Stomach (tissue), 8 donors: ENCODE measurements at regions not wholly inside any gene's neighbourhood (a gene's known extent, or its start where the extent isn't known, plus 50 kb on each side); places are given as distances from the start of the nearest gene placed in this dataset.
"Not testable (repeated sequence)": the region's sequence is repeated elsewhere in the genome, so short reads cannot be mapped to it uniquely, and the experiment has no call there.

Experiments
- DNase-seq, 2 donors: peaks; one replicate each; pipeline versions ENCODE4 v3.0.0 to v3.0.0-alpha.2; 2013 to 2019
- H3K27ac ChIP-seq, 5 donors: fragments of 200-600 bp in 4 of 5; sonication (generic) in 4 of 5; one replicate each; pipeline ENCODE4 v1.5.1; 2013 to 2019; ENCODE audit warnings: mild to moderate bottlenecking in 1 of 5, moderate library complexity in 1 of 5
- H3K27me3 ChIP-seq, 3 donors: fragments of 200-600 bp; sonication (generic); one replicate each; pipeline ENCODE4 v1.5.1; 2017 to 2019; ENCODE audit warnings: mixed run types in 1 of 3
- H3K36me3 ChIP-seq, 4 donors: fragments of 200-600 bp; sonication (generic); 1 replicate in 3 of 4; 2 replicates in 1 of 4; pipeline ENCODE4 v1.5.1; 2016 to 2019
- H3K4me1 ChIP-seq, 4 donors: fragments of 200-600 bp; sonication (generic); one replicate each; pipeline ENCODE4 v1.5.1; 2016 to 2019
- H3K4me3 ChIP-seq, 4 donors: fragments of 200-600 bp; sonication (generic) in 3 of 4; one replicate each; pipeline ENCODE4 v1.5.1; 2016 to 2019; ENCODE audit warnings: mild to moderate bottlenecking in 1 of 4
- H3K9me3 ChIP-seq, 4 donors: fragments of 200-600 bp; sonication (generic); one replicate each; pipeline ENCODE4 v1.5.1; 2016 to 2019
- EP300 ChIP-seq: sonication (generic); formaldehyde crosslinking; IDR thresholded peaks from one replicate; pipeline ENCODE4 v1.6.1; 2017; ENCODE audit warnings: antibody characterized with exemption
- POLR2A ChIP-seq, 4 donors: fragments of 450-650 bp; IDR thresholded peaks; one replicate each; pipeline ENCODE4 v1.6.1; 2016; ENCODE audit warnings: antibody characterized with exemption in 4 of 4, control low read depth in 2 of 4, mild to moderate bottlenecking in 1 of 4, moderate library complexity in 1 of 4
- POLR2AphosphoS5 ChIP-seq, 3 donors: sonication (generic); formaldehyde crosslinking; IDR thresholded peaks; one replicate each; pipeline ENCODE4 v1.6.1; 2016; ENCODE audit warnings: antibody characterized with exemption in 3 of 3
- WGBS, 5 donors: extraction: QIAGEN DNeasy Blood & Tissue Kit in 3 of 5; methylation state at CpG; one replicate each; pipeline versions ENCODE4 v1.1.5 to v1.1.7; 2013 to 2018; 5-methylcytosine and 5-hydroxymethylcytosine counted together
- intact Hi-C: fragments of 100-400 bp; cut with DNase I; formaldehyde crosslinking; loops from one replicate; pipeline ENCODE4 v1.15.1; 2023; ENCODE audit warnings: low total_unique reads
- TF ChIP-seq, protein P1 (sequence below), 7 experiments: fragments of 450-650 bp in 4 of 7; fragments of 200-600 bp in 3 of 7; sonication (generic) in 3 of 7; IDR thresholded peaks; one replicate each; pipeline ENCODE4 v1.5.1; 2016 to 2019; ENCODE audit warnings: antibody characterized with exemption in 7 of 7, control low read depth in 2 of 7, mild to moderate bottlenecking in 1 of 7
- donor health status: healthy with polysubstance abuse.
- donor health status: Bipolar disorder and iron deficiency.
- donor health status: healthy.

DNA sequence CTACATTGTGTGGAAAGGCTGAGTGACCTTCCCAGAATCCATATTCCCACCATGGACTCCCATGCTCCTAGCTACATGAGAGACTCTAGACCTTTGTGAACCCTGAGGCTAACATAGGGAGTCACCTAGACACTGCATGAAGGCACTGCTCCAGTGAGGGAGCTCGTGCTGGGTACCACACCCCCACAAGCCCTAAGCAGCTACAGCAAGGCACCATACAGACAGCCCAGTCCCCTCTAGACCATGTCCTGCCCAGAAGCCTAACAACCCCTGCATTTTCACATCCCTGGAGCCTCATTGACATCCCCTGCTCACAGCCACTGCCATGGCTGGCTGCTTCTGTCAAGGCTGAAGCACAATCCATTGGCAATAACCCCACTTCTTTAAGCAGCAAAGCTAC is 176.5 kb upstream of the CTNND2 start:
- no peak for DNase-seq
- H3K36me3 ChIP-seq, result no peaks in the 10 kb centered on the region
- intact Hi-C loops, result no loop called here
- H3K9me3 ChIP-seq, result peaks cover 0 to 37% (median 15%) of the 10 kb centered on the region in 4 donors
- H3K27ac ChIP-seq, result no peak overlapping the region
- TF ChIP-seq POLR2AphosphoS5 (IDR thresholded peaks at IDR 0.05) (no peak), POLR2A (IDR thresholded peaks at IDR 0.05) (no peak), EP300 (no peak)
- TF ChIP-seq, protein P1, sequence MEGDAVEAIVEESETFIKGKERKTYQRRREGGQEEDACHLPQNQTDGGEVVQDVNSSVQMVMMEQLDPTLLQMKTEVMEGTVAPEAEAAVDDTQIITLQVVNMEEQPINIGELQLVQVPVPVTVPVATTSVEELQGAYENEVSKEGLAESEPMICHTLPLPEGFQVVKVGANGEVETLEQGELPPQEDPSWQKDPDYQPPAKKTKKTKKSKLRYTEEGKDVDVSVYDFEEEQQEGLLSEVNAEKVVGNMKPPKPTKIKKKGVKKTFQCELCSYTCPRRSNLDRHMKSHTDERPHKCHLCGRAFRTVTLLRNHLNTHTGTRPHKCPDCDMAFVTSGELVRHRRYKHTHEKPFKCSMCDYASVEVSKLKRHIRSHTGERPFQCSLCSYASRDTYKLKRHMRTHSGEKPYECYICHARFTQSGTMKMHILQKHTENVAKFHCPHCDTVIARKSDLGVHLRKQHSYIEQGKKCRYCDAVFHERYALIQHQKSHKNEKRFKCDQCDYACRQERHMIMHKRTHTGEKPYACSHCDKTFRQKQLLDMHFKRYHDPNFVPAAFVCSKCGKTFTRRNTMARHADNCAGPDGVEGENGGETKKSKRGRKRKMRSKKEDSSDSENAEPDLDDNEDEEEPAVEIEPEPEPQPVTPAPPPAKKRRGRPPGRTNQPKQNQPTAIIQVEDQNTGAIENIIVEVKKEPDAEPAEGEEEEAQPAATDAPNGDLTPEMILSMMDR (IDR thresholded peaks at IDR 0.05), result no peak
- H3K27me3 ChIP-seq, result no peaks in the 10 kb centered on the region
- H3K4me3 ChIP-seq, result no peak overlapping the region
- no peaks in the 10 kb centered on the region for H3K4me1 ChIP-seq
- 28 to 83% (median 44%) methylated on average over 1 of the region's 1 CpG for WGBS, 5 donors

DNA sequence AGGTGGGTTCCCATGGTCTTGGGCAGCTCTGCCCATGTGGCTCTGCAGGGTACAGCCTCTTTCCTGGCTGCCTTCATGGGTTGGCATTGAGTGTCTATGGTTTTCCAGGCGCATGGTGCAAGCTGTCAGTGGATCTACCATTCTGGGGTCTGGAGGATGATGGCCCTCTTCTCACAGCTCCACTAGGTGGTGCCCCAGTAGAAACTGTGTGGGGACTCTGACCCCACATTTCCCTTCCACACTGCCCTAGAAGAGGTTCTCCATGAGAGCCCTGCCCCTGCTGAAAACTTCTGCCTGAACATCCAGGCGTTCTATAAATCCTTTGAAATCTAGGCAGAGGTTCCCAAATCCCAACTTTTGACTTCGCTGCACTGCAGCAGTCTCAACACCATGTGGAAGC is 174.0 kb upstream of the CTNND2 start:
- peaks cover 0 to 37% (median 15%) of the 10 kb centered on the region in 4 donors for H3K9me3 ChIP-seq
- intact Hi-C loops, H3K36me3 ChIP-seq, H3K4me3 ChIP-seq, H3K27ac ChIP-seq, H3K27me3 ChIP-seq, DNase-seq, H3K4me1 ChIP-seq: not testable (repeated sequence)
- 83 to 91% (median 85%) methylated on average over 3 of the region's 3 CpGs for WGBS, 5 donors

DNA sequence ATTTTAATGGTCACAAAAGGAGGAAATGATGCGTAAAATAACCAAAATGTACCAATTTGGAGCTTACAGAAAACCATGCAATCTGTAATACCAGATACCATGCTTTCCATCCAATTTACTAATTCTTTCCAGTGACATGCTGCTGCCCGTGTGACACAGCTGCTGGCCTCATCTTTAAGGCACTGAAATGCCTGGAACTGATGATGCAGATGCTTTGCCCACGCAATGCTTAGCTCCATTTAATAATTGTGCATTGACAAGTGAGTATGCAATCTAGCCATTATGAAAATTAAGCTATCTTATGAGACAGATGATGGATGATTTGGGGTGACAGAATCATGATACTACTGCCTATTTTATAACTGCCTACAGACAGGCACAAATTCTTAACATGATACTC is 169.2 kb upstream of the CTNND2 start:
- Histone ChIP-seq H3K27ac (no peak overlapping the region), H3K4me1 (no peaks in the 10 kb centered on the region), H3K4me3 (no peak overlapping the region), H3K36me3 (no peaks in the 10 kb centered on the region), H3K9me3 (peaks cover 0 to 4% (median 0%) of the 10 kb centered on the region in 4 donors), H3K27me3 (no peaks in the 10 kb centered on the region)
- TF ChIP-seq EP300 (no peak), POLR2AphosphoS5 (IDR thresholded peaks at IDR 0.05) (no peak), POLR2A (IDR thresholded peaks at IDR 0.05) (no peak)
- TF ChIP-seq, protein P1 (IDR thresholded peaks at IDR 0.05), result no peak
- WGBS, 5 donors, result 45 to 78% (median 53%) methylated on average over 3 of the region's 3 CpGs
- intact Hi-C loops, result no loop called here
- peak in 1 of 2 donors; percentile 25 for DNase-seq

DNA sequence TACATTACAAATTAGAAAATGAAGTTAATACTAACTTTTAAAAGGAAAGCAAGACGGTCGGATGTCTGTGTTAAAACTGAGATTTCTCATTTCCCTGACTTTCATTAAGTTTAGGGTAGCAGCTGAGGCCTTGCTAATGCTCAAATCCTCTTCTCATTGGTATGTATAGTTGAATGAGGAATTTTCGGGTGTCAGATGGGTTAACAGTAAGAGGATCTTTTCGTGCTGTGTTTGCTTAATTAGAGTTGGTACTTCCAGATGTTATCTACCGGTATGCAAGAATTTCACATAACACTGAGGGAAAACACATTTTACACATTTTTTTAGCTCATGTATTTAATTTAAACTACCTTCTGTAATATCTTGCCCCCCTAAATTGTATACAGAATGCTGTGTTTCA is 168.2 kb upstream of the CTNND2 start:
- TF ChIP-seq, protein P1 (IDR thresholded peaks at IDR 0.05), result no peak
- no peak for TF ChIP-seq POLR2AphosphoS5 (IDR thresholded peaks at IDR 0.05)
- TF ChIP-seq EP300, result no peak
- TF ChIP-seq POLR2A (IDR thresholded peaks at IDR 0.05), result no peak
- Histone ChIP-seq H3K9me3 (peaks cover 0 to 2% (median 0%) of the 10 kb centered on the region in 4 donors), H3K4me1 (no peaks in the 10 kb centered on the region), H3K27me3 (no peaks in the 10 kb centered on the region), H3K4me3 (no peak overlapping the region), H3K27ac (no peak overlapping the region), H3K36me3 (no peaks in the 10 kb centered on the region)
- 49 to 58% (median 54%) methylated on average over 5 of the region's 5 CpGs for WGBS, 5 donors
- intact Hi-C loops, result no loop called here
- DNase-seq, result no peak

DNA sequence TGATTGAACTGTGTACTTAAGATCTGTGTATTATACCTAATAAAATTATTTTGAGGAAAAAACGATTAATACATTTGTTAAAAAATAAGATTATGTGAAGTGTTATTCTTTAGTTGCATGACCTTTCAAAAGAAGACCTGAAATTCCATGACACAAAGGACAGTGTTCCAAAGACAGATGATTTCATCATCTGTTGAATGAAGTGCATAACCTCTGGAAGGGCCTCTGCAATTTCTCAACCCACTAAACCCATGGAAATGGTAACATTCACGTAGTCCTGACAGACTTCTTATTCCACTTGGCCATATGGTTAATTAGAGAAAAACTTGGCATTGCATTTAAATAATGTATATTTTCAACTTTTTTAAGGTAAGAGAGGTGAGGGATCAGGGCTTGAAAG is 167.2 kb upstream of the CTNND2 start:
- H3K4me1 ChIP-seq, result no peaks in the 10 kb centered on the region
- no peaks in the 10 kb centered on the region for H3K36me3 ChIP-seq
- intact Hi-C loops, result no loop called here
- no peak for DNase-seq
- H3K27ac ChIP-seq, result no peak overlapping the region
- WGBS, 5 donors, result 50 to 80% (median 72%) methylated on average over 2 of the region's 2 CpGs
- H3K4me3 ChIP-seq, result no peak overlapping the region
- peaks cover 0 to 2% (median 0%) of the 10 kb centered on the region in 4 donors for H3K9me3 ChIP-seq
- no peaks in the 10 kb centered on the region for H3K27me3 ChIP-seq
- TF ChIP-seq POLR2A (IDR thresholded peaks at IDR 0.05) (no peak), EP300 (no peak)
